H9 (cell line): ENCODE measurements at regions not wholly inside any gene's neighbourhood (a gene's known extent, or its start where the extent isn't known, plus 50 kb on each side); places are given as distances from the start of the nearest gene placed in this dataset.
"Not testable (repeated sequence)": the region's sequence is repeated elsewhere in the genome, so short reads cannot be mapped to it uniquely, and the experiment has no call there.

Experiments
- DNase-seq: peaks from one replicate; pipeline ENCODE4 v3.0.0-alpha.2; 2017
- H2AFZ ChIP-seq: one replicate; pipeline ENCODE4 v1.6.1; 2013; ENCODE audit warnings: mild to moderate bottlenecking, low read length, control low read depth, moderate library complexity
- H2AK5ac ChIP-seq: 2 replicates; pipeline ENCODE4 v1.6.1; 2013; ENCODE audit warnings: low read length, control low read depth, mixed read lengths; ENCODE audit not compliant: insufficient read length
- H2BK120ac ChIP-seq: one replicate; pipeline ENCODE4 v1.6.1; 2013; ENCODE audit warnings: low read depth, mild to moderate bottlenecking, low read length, control low read depth, inconsistent platforms; ENCODE audit not compliant: poor library complexity, severe bottlenecking
- H2BK12ac ChIP-seq: 2 replicates; pipeline ENCODE4 v1.6.1; 2013; ENCODE audit warnings: low read length, control low read depth, mixed read lengths, low read depth; ENCODE audit not compliant: insufficient read length
- H2BK15ac ChIP-seq: 2 replicates; pipeline ENCODE4 v1.6.1; 2013; ENCODE audit warnings: low read depth, low read length, control low read depth
- H2BK20ac ChIP-seq: one replicate; pipeline ENCODE4 v1.6.1; 2013; ENCODE audit warnings: low read depth, mild to moderate bottlenecking, low read length, control low read depth, inconsistent platforms; ENCODE audit not compliant: poor library complexity, severe bottlenecking
- H2BK5ac ChIP-seq: 2 replicates; pipeline ENCODE4 v1.6.1; 2013; ENCODE audit warnings: low read length, control low read depth, mixed read lengths; ENCODE audit not compliant: insufficient read length
- H3K14ac ChIP-seq: 2 replicates; pipeline ENCODE4 v1.6.1; 2013; ENCODE audit warnings: low read length, control low read depth; ENCODE audit not compliant: insufficient read depth
- H3K18ac ChIP-seq: 2 replicates; pipeline ENCODE4 v1.6.1; 2013; ENCODE audit warnings: low read depth, mild to moderate bottlenecking, mixed read lengths, low read length, control low read depth; ENCODE audit not compliant: insufficient read length
- H3K23ac ChIP-seq: 2 replicates; pipeline ENCODE4 v1.6.1; 2013; ENCODE audit warnings: low read length, control low read depth, mixed read lengths, low read depth; ENCODE audit not compliant: insufficient read length
- H3K23me2 ChIP-seq: 2 replicates; pipeline ENCODE4 v1.6.1; 2013; ENCODE audit warnings: low read depth, mild to moderate bottlenecking, mixed read lengths, low read length, control low read depth; ENCODE audit not compliant: insufficient read length, poor library complexity, severe bottlenecking
- H3K27ac ChIP-seq: 2 replicates; pipeline ENCODE4 v1.5.1; 2013; ENCODE audit warnings: low read length, control low read depth, mixed read lengths, low read depth; ENCODE audit not compliant: insufficient read length
- H3K27me3 ChIP-seq: 2 replicates; pipeline ENCODE4 v1.6.1; 2013; ENCODE audit warnings: low read length, control low read depth, inconsistent platforms; ENCODE audit not compliant: insufficient read depth
- H3K4ac ChIP-seq: 2 replicates; pipeline ENCODE4 v1.6.1; 2013; ENCODE audit warnings: low read depth, mild to moderate bottlenecking, control low read depth, inconsistent platforms, low read length, moderate library complexity
- H3K4me1 ChIP-seq: 2 replicates; pipeline ENCODE4 v1.6.1; 2013; ENCODE audit warnings: low read length, control low read depth, inconsistent platforms; ENCODE audit not compliant: insufficient read depth
- H3K4me2 ChIP-seq: 2 replicates; pipeline ENCODE4 v1.6.1; 2013; ENCODE audit warnings: low read length, control low read depth, mixed read lengths; ENCODE audit not compliant: insufficient read length, insufficient read depth
- H3K56ac ChIP-seq: 2 replicates; pipeline ENCODE4 v1.6.1; 2013; ENCODE audit warnings: low read depth, mild to moderate bottlenecking, mixed read lengths, low read length, control low read depth; ENCODE audit not compliant: insufficient read length
- H3K79me1 ChIP-seq: 2 replicates; pipeline ENCODE4 v1.6.1; 2013; ENCODE audit warnings: low read depth, mild to moderate bottlenecking, moderate library complexity, low read length, control low read depth, inconsistent platforms; ENCODE audit not compliant: insufficient read depth, poor library complexity, severe bottlenecking
- H3K79me2 ChIP-seq: 2 replicates; pipeline ENCODE4 v1.6.1; 2013; ENCODE audit warnings: low read length, control low read depth, inconsistent platforms; ENCODE audit not compliant: insufficient read depth
- H3K9ac ChIP-seq: 2 replicates; pipeline ENCODE4 v1.6.1; 2013; ENCODE audit warnings: low read length, control low read depth, mixed read lengths; ENCODE audit not compliant: insufficient read length; ENCODE audit errors: extremely low read depth
- H3K9me3 ChIP-seq: one replicate; pipeline ENCODE4 v1.6.1; 2013; ENCODE audit warnings: low read depth, low read length, inconsistent platforms; ENCODE audit not compliant: control insufficient read depth
- H3T11ph ChIP-seq: one replicate; pipeline ENCODE4 v1.6.1; 2013; ENCODE audit warnings: mild to moderate bottlenecking, low read length, control low read depth, inconsistent platforms
- H4K20me1 ChIP-seq: one replicate; pipeline ENCODE4 v1.6.1; 2013; ENCODE audit not compliant: control insufficient read depth, insufficient read length, insufficient read depth
- H4K5ac ChIP-seq: 2 replicates; pipeline ENCODE4 v1.6.1; 2013; ENCODE audit warnings: low read depth, mild to moderate bottlenecking, mixed read lengths, low read length, control low read depth; ENCODE audit not compliant: insufficient read length
- H4K8ac ChIP-seq: replicated peaks from 2 replicates; pipeline ENCODE4 v1.6.1; 2013; ENCODE audit warnings: low read length, control low read depth, mixed read lengths, low read depth; ENCODE audit not compliant: insufficient read length
- H4K91ac ChIP-seq: 2 replicates; pipeline ENCODE4 v1.6.1; 2013; ENCODE audit warnings: low read depth, mild to moderate bottlenecking, moderate library complexity, mixed read lengths, low read length, control low read depth; ENCODE audit not compliant: insufficient read length
- H3K27ac Mint-ChIP-seq, 3 experiments: 2 replicates in 2 of 3; 3 replicates in 1 of 3; pipeline ENCODE4 v1.8.0; 2020 to 2021; ENCODE audit warnings: mixed read lengths in 3 of 3, mild to moderate bottlenecking in 1 of 3, moderate library complexity in 1 of 3
- H3K27me3 Mint-ChIP-seq: 2 replicates; pipeline ENCODE4 v1.8.0; 2021; ENCODE audit warnings: low read depth, mild to moderate bottlenecking, moderate library complexity, mixed read lengths
- H3K36me3 Mint-ChIP-seq, 3 experiments: 2 replicates in 2 of 3; 3 replicates in 1 of 3; pipeline ENCODE4 v1.8.0; 2020 to 2021; ENCODE audit warnings: low read depth in 3 of 3, mixed read lengths in 3 of 3; ENCODE audit not compliant: insufficient read depth in 1 of 3
- H3K4me1 Mint-ChIP-seq, 2 experiments: 2 replicates each; pipeline ENCODE4 v1.8.0; 2020; ENCODE audit warnings: mixed read lengths in 2 of 2
- H3K4me3 Mint-ChIP-seq, 2 experiments: 2 replicates in 1 of 2; 3 replicates in 1 of 2; pipeline ENCODE4 v1.8.0; 2020 to 2021; ENCODE audit warnings: mild to moderate bottlenecking in 2 of 2, mixed read lengths in 2 of 2, moderate library complexity in 1 of 2
- H3K9me3 Mint-ChIP-seq, 2 experiments: 2 replicates in 1 of 2; 3 replicates in 1 of 2; pipeline ENCODE4 v1.8.0; 2020; ENCODE audit warnings: mild to moderate bottlenecking in 2 of 2, mixed read lengths in 2 of 2, moderate library complexity in 1 of 2
- WGBS: extraction: QIAGEN DNeasy Blood & Tissue Kit; methylation state at CpG from one replicate; pipeline ENCODE4 v1.1.7; 2013; ENCODE audit warnings: missing lambda C conversion rate, low lambda C conversion rate, mixed read lengths; ENCODE audit not compliant: insufficient read length; ENCODE audit errors: extremely low coverage; 5-methylcytosine and 5-hydroxymethylcytosine counted together

GRCh38 chr14:105596374-105596773, 70.0 kb downstream of the TMEM121 start:
- not testable (repeated sequence) for H3K27me3 ChIP-seq, H3K27ac Mint-ChIP-seq, H3K4me2 ChIP-seq, H3K4me1 Mint-ChIP-seq, H3K27me3 Mint-ChIP-seq, H2AK5ac ChIP-seq, H3K23me2 ChIP-seq, H3K14ac ChIP-seq, H3K9ac ChIP-seq, H3K79me1 ChIP-seq, H4K8ac ChIP-seq, H4K20me1 ChIP-seq, H2BK20ac ChIP-seq, H2BK120ac ChIP-seq, H3K27ac ChIP-seq, H3K4ac ChIP-seq, H2BK5ac ChIP-seq, H2AFZ ChIP-seq, H3K56ac ChIP-seq, H3K18ac ChIP-seq, H3K23ac ChIP-seq, H2BK12ac ChIP-seq, H3K4me1 ChIP-seq, H2BK15ac ChIP-seq, H3T11ph ChIP-seq, H3K4me3 Mint-ChIP-seq, DNase-seq, H3K36me3 Mint-ChIP-seq, H3K79me2 ChIP-seq, H4K5ac ChIP-seq, H4K91ac ChIP-seq
- H3K9me3 Mint-ChIP-seq: peaks cover 36 to 48% of the 10 kb centered on the region in 2 experiments
- H3K9me3 ChIP-seq: peaks cover 10% of the 10 kb centered on the region
- WGBS: no CpG with 5 or more reads among the region's 6 CpGs

GRCh38 chr14:105598040-105598763, 71.8 kb downstream of the TMEM121 start:
- H3K18ac ChIP-seq, H3K4me1 ChIP-seq, H3K56ac ChIP-seq, H3K4me2 ChIP-seq, H3K79me1 ChIP-seq, H4K8ac ChIP-seq, DNase-seq, H3K9ac ChIP-seq, H2BK120ac ChIP-seq, H3K27ac ChIP-seq, H4K20me1 ChIP-seq, H3K27ac Mint-ChIP-seq, H3K23me2 ChIP-seq, H3K14ac ChIP-seq, H2BK20ac ChIP-seq, H3K4me1 Mint-ChIP-seq, H2AK5ac ChIP-seq, H3K27me3 Mint-ChIP-seq, H4K91ac ChIP-seq, H2BK15ac ChIP-seq, H3K4me3 Mint-ChIP-seq, H4K5ac ChIP-seq, H2AFZ ChIP-seq, H3T11ph ChIP-seq, H3K23ac ChIP-seq, H3K27me3 ChIP-seq, H3K4ac ChIP-seq, H2BK5ac ChIP-seq, H3K79me2 ChIP-seq, H2BK12ac ChIP-seq: not testable (repeated sequence)
- no CpG with 5 or more reads among the region's 29 CpGs for WGBS
- peaks cover 43 to 58% of the 10 kb centered on the region in 2 experiments for H3K9me3 Mint-ChIP-seq
- peaks cover 27% of the 10 kb centered on the region for H3K9me3 ChIP-seq
- peaks cover 5 to 15% (median 8%) of the 10 kb centered on the region in 3 experiments; a peak in 4 of 7 replicates for H3K36me3 Mint-ChIP-seq
